ENCODE measurements at regions not wholly inside any gene's neighbourhood (a gene's known extent, or its start where the extent isn't known, plus 50 kb on each side); places are given as distances from the start of the nearest gene placed in this dataset.

DNA sequence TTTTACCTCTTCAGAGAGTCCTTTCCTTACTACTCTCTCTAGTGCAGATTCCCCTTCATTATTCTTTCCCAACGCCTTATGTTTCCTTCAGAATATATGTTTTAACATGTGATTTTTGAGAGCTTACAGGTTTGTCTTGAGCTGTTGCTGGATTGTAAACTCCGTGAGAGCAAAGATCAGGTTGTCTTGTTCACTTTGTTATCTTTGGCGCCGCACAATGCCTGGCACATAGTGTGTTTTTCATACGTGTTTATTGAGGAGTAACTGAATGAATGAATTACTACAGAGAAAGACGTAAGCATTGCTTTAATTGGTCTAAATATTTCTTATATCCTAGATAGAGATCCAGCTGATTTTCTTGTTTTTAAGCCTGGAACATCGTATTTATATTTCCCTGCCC lies 80.5 kb upstream of the SLC4A4 start:
- Histone ChIP-seq H3K36me3 (ENCODE audit: insufficient read depth in 1 of 2, low read depth in 1 of 2) (no peaks in the 10 kb centered on the region), H3K27ac (no peak overlapping the region), H3K4me3 (no peak overlapping the region), H3K27me3 (ENCODE audit: insufficient read depth in 3 of 3, low read length in 2 of 3) (no peaks in the 10 kb centered on the region), H3K4me1 (peaks cover 26% of the 10 kb centered on the region), H3K9me3 (no peaks in the 10 kb centered on the region)
- WGBS, 3 donors: 88 to 96% (median 92%) methylated on average over 7 of the region's 7 CpGs
- DNase-seq: no peak
- TF ChIP-seq, protein P1, sequence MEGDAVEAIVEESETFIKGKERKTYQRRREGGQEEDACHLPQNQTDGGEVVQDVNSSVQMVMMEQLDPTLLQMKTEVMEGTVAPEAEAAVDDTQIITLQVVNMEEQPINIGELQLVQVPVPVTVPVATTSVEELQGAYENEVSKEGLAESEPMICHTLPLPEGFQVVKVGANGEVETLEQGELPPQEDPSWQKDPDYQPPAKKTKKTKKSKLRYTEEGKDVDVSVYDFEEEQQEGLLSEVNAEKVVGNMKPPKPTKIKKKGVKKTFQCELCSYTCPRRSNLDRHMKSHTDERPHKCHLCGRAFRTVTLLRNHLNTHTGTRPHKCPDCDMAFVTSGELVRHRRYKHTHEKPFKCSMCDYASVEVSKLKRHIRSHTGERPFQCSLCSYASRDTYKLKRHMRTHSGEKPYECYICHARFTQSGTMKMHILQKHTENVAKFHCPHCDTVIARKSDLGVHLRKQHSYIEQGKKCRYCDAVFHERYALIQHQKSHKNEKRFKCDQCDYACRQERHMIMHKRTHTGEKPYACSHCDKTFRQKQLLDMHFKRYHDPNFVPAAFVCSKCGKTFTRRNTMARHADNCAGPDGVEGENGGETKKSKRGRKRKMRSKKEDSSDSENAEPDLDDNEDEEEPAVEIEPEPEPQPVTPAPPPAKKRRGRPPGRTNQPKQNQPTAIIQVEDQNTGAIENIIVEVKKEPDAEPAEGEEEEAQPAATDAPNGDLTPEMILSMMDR (IDR thresholded peaks at IDR 0.05): no peak
- ATAC-seq: no peak
- intact Hi-C loops (cut with DNase I): no loop called here

DNA sequence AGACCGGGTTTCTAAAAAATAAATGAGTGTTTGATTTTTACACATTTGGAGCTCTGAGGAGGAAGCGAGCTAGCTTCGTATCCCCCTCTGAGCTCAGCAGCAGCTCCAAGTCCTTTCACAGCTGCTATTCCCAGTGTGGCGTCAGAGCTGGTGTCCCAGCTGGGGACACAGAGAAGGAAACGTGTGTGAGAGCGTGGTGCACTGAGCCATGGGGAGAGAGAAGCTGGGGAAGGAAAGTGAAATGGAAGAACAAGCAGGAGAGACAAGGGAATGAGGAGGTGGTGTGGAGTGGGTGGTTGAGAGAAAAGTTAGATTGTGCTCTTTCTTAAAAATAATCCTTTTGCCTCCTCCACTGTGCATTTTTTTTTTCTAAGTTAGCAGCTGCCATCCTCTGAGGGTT lies 79.5 kb upstream of the SLC4A4 start:
- Histone ChIP-seq H3K4me3 (no peak overlapping the region), H3K9me3 (no peaks in the 10 kb centered on the region), H3K36me3 (ENCODE audit: insufficient read depth in 1 of 2, low read depth in 1 of 2) (no peaks in the 10 kb centered on the region), H3K4me1 (peaks cover 26% of the 10 kb centered on the region), H3K27ac (no peak overlapping the region), H3K27me3 (ENCODE audit: insufficient read depth in 3 of 3, low read length in 2 of 3) (no peaks in the 10 kb centered on the region)
- 54 to 74% (median 73%) methylated on average over 6 of the region's 6 CpGs for WGBS, 3 donors
- TF ChIP-seq, protein P1 (IDR thresholded peaks at IDR 0.05): no peak
- ATAC-seq (no peak), DNase-seq (peak in 1 of 2 donors; percentile 46)
- intact Hi-C loops (cut with DNase I): no loop called here

DNA sequence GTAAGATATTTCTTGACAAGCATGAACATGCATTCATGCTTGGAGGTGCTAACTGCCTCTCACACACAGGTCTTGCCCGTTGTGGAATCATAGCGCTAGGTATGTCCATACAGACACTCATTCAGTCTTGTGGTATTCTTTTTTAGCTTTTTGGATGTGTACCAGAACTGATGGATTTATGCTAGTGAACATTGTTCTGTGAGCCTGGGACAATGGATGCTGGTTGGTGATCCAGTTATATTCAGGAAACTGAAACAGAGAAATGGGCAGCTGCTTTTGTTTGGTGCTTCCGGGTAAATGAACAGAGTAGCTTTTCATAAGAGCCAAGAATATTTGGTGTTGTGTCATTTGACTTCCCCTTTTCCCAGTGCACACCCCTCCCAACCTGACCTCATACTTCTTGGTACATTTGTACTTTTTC lies 78.9 kb upstream of the SLC4A4 start:
- DNase-seq (no peak), ATAC-seq (peak in 2 of 4 donors; percentile 8 to 28)
- intact Hi-C loops (cut with DNase I): no loop called here
- Histone ChIP-seq H3K4me3 (no peak overlapping the region), H3K27me3 (ENCODE audit: insufficient read depth in 3 of 3, low read length in 2 of 3) (no peaks in the 10 kb centered on the region), H3K9me3 (no peaks in the 10 kb centered on the region), H3K27ac (peak overlapping the region; percentile 14), H3K36me3 (ENCODE audit: insufficient read depth in 1 of 2, low read depth in 1 of 2) (no peaks in the 10 kb centered on the region), H3K4me1 (peaks cover 26% of the 10 kb centered on the region)
- TF ChIP-seq, protein P1 (IDR thresholded peaks at IDR 0.05): no peak
- WGBS, 3 donors: 48 to 73% (median 54%) methylated on average over 3 of the region's 3 CpGs

DNA sequence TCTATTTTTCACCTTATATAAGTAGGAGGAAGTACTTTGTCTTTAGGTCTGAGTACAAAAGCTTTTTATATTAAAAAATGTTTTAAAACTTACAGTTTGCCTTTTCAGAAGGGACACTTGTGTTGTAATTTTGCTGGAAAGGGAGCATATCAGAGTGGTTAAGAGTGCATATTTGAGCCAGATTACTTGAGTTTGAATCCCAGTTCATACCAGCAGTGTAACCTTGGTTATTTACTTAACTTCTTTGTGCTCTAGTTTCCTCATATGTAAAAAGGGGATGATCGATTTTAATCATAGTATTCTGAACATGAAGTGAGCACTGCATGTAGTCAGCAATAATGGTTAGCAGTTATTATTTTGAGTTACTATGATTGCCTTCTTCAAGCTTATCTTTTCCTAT lies 78.3 kb upstream of the SLC4A4 start:
- no peak for DNase-seq
- peak in 1 of 4 donors; percentile 21 for ATAC-seq
- no peaks in the 10 kb centered on the region for H3K9me3 ChIP-seq
- 78 to 89% (median 88%) methylated on average over 1 of the region's 1 CpG for WGBS, 3 donors
- no peaks in the 10 kb centered on the region for H3K27me3 ChIP-seq (ENCODE audit: insufficient read depth in 3 of 3, low read length in 2 of 3)
- intact Hi-C loops (cut with DNase I): no loop called here
- no peak overlapping the region for H3K4me3 ChIP-seq
- peak overlapping the region; percentile 14 for H3K27ac ChIP-seq
- H3K4me1 ChIP-seq: peaks cover 25% of the 10 kb centered on the region
- H3K36me3 ChIP-seq (ENCODE audit: insufficient read depth in 1 of 2, low read depth in 1 of 2): no peaks in the 10 kb centered on the region
- TF ChIP-seq, protein P1 (IDR thresholded peaks at IDR 0.05): no peak

DNA sequence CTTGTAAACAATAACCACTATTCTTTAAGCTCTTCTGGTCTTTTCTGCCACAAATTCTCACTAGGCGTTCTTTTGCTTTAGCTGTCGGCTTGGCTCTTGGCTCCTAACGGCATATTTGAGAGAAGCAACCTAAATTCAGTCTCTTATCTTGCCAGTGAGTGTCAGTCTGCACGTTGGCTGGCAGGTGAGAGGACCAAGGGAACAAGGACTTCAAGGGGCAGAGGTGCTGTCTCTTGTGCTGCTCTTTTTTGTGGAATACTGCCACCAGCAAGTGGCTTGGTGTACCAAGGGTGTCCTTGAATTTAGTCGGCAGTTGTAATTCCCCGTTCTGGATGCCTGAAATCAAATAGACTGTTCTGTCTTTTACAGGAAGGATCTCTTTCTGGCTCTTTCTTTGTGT lies 77.8 kb upstream of the SLC4A4 start:
- no peaks in the 10 kb centered on the region for H3K27me3 ChIP-seq (ENCODE audit: insufficient read depth in 3 of 3, low read length in 2 of 3)
- H3K27ac ChIP-seq: peak overlapping the region; percentile 54
- no peaks in the 10 kb centered on the region for H3K36me3 ChIP-seq (ENCODE audit: insufficient read depth in 1 of 2, low read depth in 1 of 2)
- WGBS, 3 donors: 42 to 63% (median 45%) methylated on average over 6 of the region's 6 CpGs
- TF ChIP-seq, protein P1 (IDR thresholded peaks at IDR 0.05): no peak
- peaks cover 21% of the 10 kb centered on the region for H3K4me1 ChIP-seq
- DNase-seq (no peak), ATAC-seq (peak in 2 of 4 donors; percentile 38 to 50)
- H3K4me3 ChIP-seq: no peak overlapping the region
- no peaks in the 10 kb centered on the region for H3K9me3 ChIP-seq
- intact Hi-C loops (cut with DNase I): no loop called here
